NB4 (cell line): ENCODE measurements at regions not wholly inside any gene's neighbourhood (a gene's known extent, or its start where the extent isn't known, plus 50 kb on each side); places are given as distances from the start of the nearest gene placed in this dataset.

ENCODE experiments used
- CTCF ChIP-seq: IDR thresholded peaks from one replicate; pipeline ENCODE4 v1.5.1; 2012; ENCODE audit warnings: low read depth, low read length
- POLR2A ChIP-seq: IDR thresholded peaks from 2 replicates; pipeline ENCODE4 v1.6.1; 2011; ENCODE audit warnings: mild to moderate bottlenecking; ENCODE audit not compliant: insufficient read length; ENCODE audit errors: extremely low read depth

GRCh38 chr14:55772486-55772885 is 192.5 kb downstream of the KTN1 start:
- TF ChIP-seq POLR2A (no peak), CTCF (no peak)
